HepG2 (cell line): ENCODE measurements at regions not wholly inside any gene's neighbourhood (a gene's known extent, or its start where the extent isn't known, plus 50 kb on each side); places are given as distances from the start of the nearest gene placed in this dataset.

Experiments used
- CTCF ChIP-seq: sonication (generic); formaldehyde crosslinking; IDR thresholded peaks from 2 replicates; pipeline ENCODE4 v1.5.0; 2020; ENCODE audit warnings: mild to moderate bottlenecking, missing genetic modification reagents, moderate library complexity
- FOXA3 ChIP-seq: IDR thresholded peaks from 2 replicates; pipeline ENCODE4 v1.6.1; 2016; ENCODE audit warnings: missing genetic modification reagents, missing compliant biosample characterization
- MAFK ChIP-seq, 2 experiments: IDR thresholded peaks in 1 of 2; conservative IDR thresholded peaks in 1 of 2; 2 replicates each; pipeline ENCODE4 v1.6.1; 2011; ENCODE audit warnings: improper control_type of control experiment in 2 of 2, low read length in 2 of 2
- ZKSCAN8 ChIP-seq: IDR thresholded peaks from 2 replicates; pipeline ENCODE4 v1.6.1; 2016; ENCODE audit warnings: borderline replicate concordance, missing genetic modification reagents, missing compliant biosample characterization
- ZNF552 ChIP-seq: sonication (generic); formaldehyde crosslinking; IDR thresholded peaks from 2 replicates; pipeline ENCODE4 v1.9.0; 2022; ENCODE audit warnings: missing genetic modification reagents, mild to moderate bottlenecking, borderline replicate concordance
- TF ChIP-seq, protein P1 (sequence below), 2 experiments: sonication (generic) in 1 of 2; formaldehyde crosslinking in 1 of 2; IDR thresholded peaks; 2 replicates each; pipeline versions ENCODE4 v1.5.1 to v1.6.1; 2011 to 2020; ENCODE audit warnings: borderline replicate concordance in 1 of 2, low read depth in 1 of 2, low read length in 1 of 2, mild to moderate bottlenecking in 1 of 2, missing genetic modification reagents in 1 of 2, moderate library complexity in 1 of 2

DNA sequence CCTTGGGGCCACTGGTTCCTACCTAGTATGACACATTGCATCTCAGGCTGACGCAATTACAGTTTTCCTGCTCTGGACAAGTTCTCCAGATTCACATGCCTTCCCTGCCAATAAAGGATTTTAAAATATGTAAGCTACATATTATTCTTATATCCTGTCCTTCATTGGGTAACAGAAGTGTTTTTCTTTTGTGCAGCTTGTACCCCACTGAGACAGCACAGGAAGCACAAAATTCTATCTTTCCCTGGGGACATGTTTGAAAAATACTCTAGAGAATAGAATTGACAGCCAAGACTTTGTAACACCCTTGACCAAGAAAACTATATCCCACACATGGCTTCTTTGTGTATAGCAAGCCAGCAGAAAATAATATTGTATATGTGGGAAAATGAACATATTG lies 456.8 kb downstream of the MAFB start:
- TF ChIP-seq FOXA3, result no peak
- no peak for TF ChIP-seq ZNF552 (CRISPR knock-in tag)
- TF ChIP-seq, protein P1, sequence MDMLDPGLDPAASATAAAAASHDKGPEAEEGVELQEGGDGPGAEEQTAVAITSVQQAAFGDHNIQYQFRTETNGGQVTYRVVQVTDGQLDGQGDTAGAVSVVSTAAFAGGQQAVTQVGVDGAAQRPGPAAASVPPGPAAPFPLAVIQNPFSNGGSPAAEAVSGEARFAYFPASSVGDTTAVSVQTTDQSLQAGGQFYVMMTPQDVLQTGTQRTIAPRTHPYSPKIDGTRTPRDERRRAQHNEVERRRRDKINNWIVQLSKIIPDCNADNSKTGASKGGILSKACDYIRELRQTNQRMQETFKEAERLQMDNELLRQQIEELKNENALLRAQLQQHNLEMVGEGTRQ (IDR thresholded peaks at IDR 0.05; ENCODE audit: low read depth, low read length), result no peak
- TF ChIP-seq, protein P1 (CRISPR knock-in tag; IDR thresholded peaks at IDR 0.05; ENCODE audit: borderline replicate concordance), result no peak
- TF ChIP-seq CTCF (CRISPR knock-in tag), result no peak
- no peak for TF ChIP-seq MAFK (conservative IDR thresholded peaks at IDR 0.05 in 1 of 2, IDR thresholded peaks at IDR 0.05 in 1 of 2; ENCODE audit: low read length in 2 of 2)
- TF ChIP-seq ZKSCAN8 (CRISPR knock-in tag), result no peak
